H1 (cell line): ENCODE measurements at regions not wholly inside any gene's neighbourhood (a gene's known extent, or its start where the extent isn't known, plus 50 kb on each side); places are given as distances from the start of the nearest gene placed in this dataset.

Experiments
- ASH2L ChIP-seq: fragments of 200-600, 300-600 bp; sonication (generic); IDR thresholded peaks from one replicate; pipeline ENCODE4 v1.7.1; 2017; ENCODE audit warnings: low read length
- CBX5 ChIP-seq: fragments of 300-800, 300-1000 bp; sonication (generic); IDR thresholded peaks from 2 replicates; pipeline ENCODE4 v1.7.1; 2016; ENCODE audit warnings: antibody characterized with exemption, low read length, low read depth
- CBX8 ChIP-seq: fragments of 300-800, 300-1000 bp; sonication (generic); IDR thresholded peaks from 2 replicates; pipeline ENCODE4 v1.7.1; 2016; ENCODE audit warnings: low read depth, low read length, borderline replicate concordance
- CTCF ChIP-seq, 3 experiments: IDR thresholded peaks; 1 replicate in 2 of 3; 2 replicates in 1 of 3; pipeline versions ENCODE4 v1.5.1 to v1.6.1; 2011; ENCODE audit warnings: low read length in 3 of 3, mild to moderate bottlenecking in 3 of 3, inconsistent platforms in 2 of 3, low read depth in 1 of 3, moderate library complexity in 1 of 3; ENCODE audit not compliant: insufficient read depth in 1 of 3; ENCODE audit errors: control extremely low read depth in 1 of 3
- GTF2F1 ChIP-seq: IDR thresholded peaks from 2 replicates; pipeline ENCODE4 v1.6.1; 2012; ENCODE audit warnings: low read depth, low read length, improper control_type of control experiment, borderline replicate concordance
- MAX ChIP-seq: IDR thresholded peaks from 2 replicates; pipeline ENCODE4 v1.6.1; 2012; ENCODE audit warnings: inconsistent platforms
- NRF1 ChIP-seq: IDR thresholded peaks from 2 replicates; pipeline ENCODE4 v1.6.1; 2011; ENCODE audit warnings: mild to moderate bottlenecking, low read depth, low read length, improper control_type of control experiment
- POLR2A ChIP-seq, 2 experiments: IDR thresholded peaks; 1 replicate in 1 of 2; 2 replicates in 1 of 2; pipeline ENCODE4 v1.6.1; 2011; ENCODE audit warnings: low read depth in 2 of 2, low read length in 2 of 2, mild to moderate bottlenecking in 2 of 2; ENCODE audit errors: control extremely low read depth in 1 of 2
- RBBP5 ChIP-seq: IDR thresholded peaks from 2 replicates; pipeline ENCODE4 v1.7.1; 2012; ENCODE audit warnings: low read depth, mild to moderate bottlenecking, inconsistent platforms, low read length, moderate library complexity, borderline replicate concordance
- RFX5 ChIP-seq: IDR thresholded peaks from 2 replicates; pipeline ENCODE4 v1.6.1; 2011; ENCODE audit warnings: low read depth, low read length, improper control_type of control experiment, borderline replicate concordance

- TF ChIP-seq CBX5 (no peak), POLR2A (IDR thresholded peaks at IDR 0.05; ENCODE audit: control extremely low read depth in 1 of 2, low read depth in 2 of 2, low read length in 2 of 2) (no peak), CTCF (IDR thresholded peaks at IDR 0.05; ENCODE audit: control extremely low read depth in 1 of 3, insufficient read depth in 1 of 3, low read depth in 1 of 3, low read length in 3 of 3) (no peak), MAX (no peak), ASH2L (no peak), RBBP5 (no peak), RFX5 (no peak), GTF2F1 (no peak), NRF1 (no peak), CBX8 (no peak)
These were observed 255.0 kb upstream of the SP8 start for GRCh38 chr7:21041666-21042065.
